Body of pancreas (tissue), 4 donors: ENCODE measurements at regions not wholly inside any gene's neighbourhood (a gene's known extent, or its start where the extent isn't known, plus 50 kb on each side); places are given as distances from the start of the nearest gene placed in this dataset.
A peak's percentile ranks its signal among the peaks of the same experiment; 100 is the strongest.
"Not testable (repeated sequence)": the region's sequence is repeated elsewhere in the genome, so short reads cannot be mapped to it uniquely, and the experiment has no call there.

Experiments used
- ATAC-seq: fragments of 150-250 bp; one replicate; pipeline ENCODE4 v1.9.1; 2016
- DNase-seq, 4 donors: peaks; one replicate each; pipeline ENCODE4 v3.0.0-alpha.2; 2019
- H3K27ac ChIP-seq, 4 donors: fragments of 200-600 bp; sonication (generic); 1 replicate in 3 of 4; 2 replicates in 1 of 4; pipeline versions ENCODE4 v1.5.1 to v1.6.1; 2016 to 2019; ENCODE audit warnings: mild to moderate bottlenecking in 1 of 4, mixed read lengths in 1 of 4, moderate library complexity in 1 of 4
- H3K27me3 ChIP-seq, 2 donors: fragments of 200-600 bp; sonication (generic); one replicate each; pipeline ENCODE4 v1.6.0; 2016; ENCODE audit warnings: mild to moderate bottlenecking in 1 of 2
- H3K36me3 ChIP-seq, 2 donors: fragments of 200-600 bp; sonication (generic); replicated peaks in 1 of 2; 2 replicates each; pipeline ENCODE4 v1.5.1; 2016; ENCODE audit warnings: low read depth in 2 of 2; ENCODE audit not compliant: insufficient read depth in 1 of 2
- H3K4me1 ChIP-seq: fragments of 200-600 bp; sonication (generic); one replicate; pipeline ENCODE4 v1.6.0; 2016
- H3K4me3 ChIP-seq, 2 donors: fragments of 200-600 bp; sonication (generic); 1 replicate in 1 of 2; 2 replicates in 1 of 2; pipeline ENCODE4 v1.5.1; 2016 to 2019
- H3K9me3 ChIP-seq, 3 donors: fragments of 200-600 bp; sonication (generic); 1 replicate in 2 of 3; 2 replicates in 1 of 3; pipeline ENCODE4 v1.5.1; 2016
- CTCF ChIP-seq, 7 experiments: fragments of 450-650 bp in 4 of 7; fragments of 200-600 bp in 3 of 7; sonication (generic) in 3 of 7; IDR thresholded peaks; one replicate each; pipeline ENCODE4 v1.5.1; 2016 to 2019; ENCODE audit warnings: antibody characterized with exemption in 7 of 7
- POLR2A ChIP-seq, 3 donors: fragments of 450-650 bp; IDR thresholded peaks; one replicate each; pipeline ENCODE4 v1.6.1; 2016; ENCODE audit warnings: antibody characterized with exemption in 3 of 3, mild to moderate bottlenecking in 2 of 3
- WGBS, 2 donors: methylation state at CpG; one replicate each; pipeline ENCODE4 v1.1.5; 2017; 5-methylcytosine and 5-hydroxymethylcytosine counted together
- intact Hi-C: fragments of 100-400 bp; cut with DNase I; formaldehyde crosslinking; loops from one replicate; pipeline ENCODE4 v1.15.1; 2023

- TF ChIP-seq CTCF (IDR thresholded peaks at IDR 0.05) (no peak), POLR2A (IDR thresholded peaks at IDR 0.05) (no peak)
- ATAC-seq (no peak), DNase-seq (no peak)
- Histone ChIP-seq H3K27me3 (no peaks in the 10 kb centered on the region), H3K9me3 (no peaks in the 10 kb centered on the region), H3K4me1 (no peaks in the 10 kb centered on the region), H3K36me3 (no peaks in the 10 kb centered on the region), H3K4me3 (no peak overlapping the region), H3K27ac (no peak overlapping the region)
- 62 to 63% methylated on average over 4 of the region's 4 CpGs for WGBS, 2 donors
- intact Hi-C loops = no loop called here
These were observed 51.1 kb upstream of the MIER3 start for GRCh38 chr5:57002959-57003485.

- DNase-seq, ATAC-seq, H3K27me3 ChIP-seq, intact Hi-C loops, H3K4me1 ChIP-seq, H3K9me3 ChIP-seq, H3K4me3 ChIP-seq, H3K36me3 ChIP-seq, H3K27ac ChIP-seq: not testable (repeated sequence)
- WGBS, 2 donors = 91% methylated on average over 5 of the region's 5 CpGs
These were observed 51.6 kb upstream of the MIER3 start for GRCh38 chr5:57003566-57003965.

- Histone ChIP-seq H3K4me1 (no peaks in the 10 kb centered on the region), H3K27me3 (no peaks in the 10 kb centered on the region), H3K4me3 (no peak overlapping the region), H3K36me3 (no peaks in the 10 kb centered on the region), H3K9me3 (no peaks in the 10 kb centered on the region), H3K27ac (no peak overlapping the region)
- 91 to 94% methylated on average over 5 of the region's 5 CpGs for WGBS, 2 donors
- TF ChIP-seq POLR2A (IDR thresholded peaks at IDR 0.05) = no peak
- no peak for TF ChIP-seq CTCF (IDR thresholded peaks at IDR 0.05)
- no peak for DNase-seq
- intact Hi-C loops = no loop called here
- no peak for ATAC-seq
These were observed 52.9 kb upstream of the MIER3 start for GRCh38 chr5:57004800-57005199.

- DNase-seq (no peak), ATAC-seq (no peak)
- WGBS, 2 donors = 82 to 96% methylated on average over 2 of the region's 2 CpGs
- intact Hi-C loops = no loop called here
- Histone ChIP-seq H3K36me3 (no peaks in the 10 kb centered on the region), H3K27ac (no peak overlapping the region), H3K27me3 (no peaks in the 10 kb centered on the region), H3K4me1 (no peaks in the 10 kb centered on the region), H3K9me3 (no peaks in the 10 kb centered on the region), H3K4me3 (no peak overlapping the region)
- TF ChIP-seq POLR2A (IDR thresholded peaks at IDR 0.05) (no peak), CTCF (IDR thresholded peaks at IDR 0.05) (no peak)
These were observed 55.4 kb upstream of the MIER3 start for GRCh38 chr5:57007344-57007743.

- Histone ChIP-seq H3K4me1 (no peaks in the 10 kb centered on the region), H3K4me3 (no peak overlapping the region), H3K27ac (no peak overlapping the region), H3K36me3 (no peaks in the 10 kb centered on the region), H3K9me3 (no peaks in the 10 kb centered on the region), H3K27me3 (no peaks in the 10 kb centered on the region)
- intact Hi-C loops = no loop called here
- WGBS, 2 donors = 83 to 89% methylated on average over 7 of the region's 7 CpGs
- no peak for TF ChIP-seq POLR2A (IDR thresholded peaks at IDR 0.05)
- TF ChIP-seq CTCF (IDR thresholded peaks at IDR 0.05) = no peak
- no peak for ATAC-seq
- DNase-seq = peak in 1 of 4 donors; percentile 7
These were observed 57.9 kb upstream of the MIER3 start for GRCh38 chr5:57009811-57010210.
